Activated T-cell treated with anti-CD3 and anti-CD28 coated beads for 1 hour (primary cell): ENCODE measurements at regions not wholly inside any gene's neighbourhood (a gene's known extent, or its start where the extent isn't known, plus 50 kb on each side); places are given as distances from the start of the nearest gene placed in this dataset.

Experiments
- DNase-seq: peaks from one replicate; pipeline ENCODE4 v3.0.0-alpha.2; 2020; ENCODE audit warnings: low read depth

GRCh38 chr13:57918086-57918485 is 286.5 kb downstream of the PCDH17 start:
- DNase-seq: no peak

GRCh38 chr13:57918913-57919312 is 287.4 kb downstream of the PCDH17 start:
- DNase-seq: no peak

- no peak for DNase-seq
These were observed 293.7 kb downstream of the PCDH17 start for GRCh38 chr13:57925250-57925649.

- DNase-seq: no peak
These were observed 294.2 kb downstream of the PCDH17 start for GRCh38 chr13:57925751-57926150.

GRCh38 chr13:57932061-57932460 is 300.5 kb downstream of the PCDH17 start:
- DNase-seq: no peak

GRCh38 chr13:57933606-57934005 is 302.1 kb downstream of the PCDH17 start:
- DNase-seq: no peak

- no peak for DNase-seq
These were observed 304.4 kb downstream of the PCDH17 start for GRCh38 chr13:57935965-57936364.

- no peak for DNase-seq
These were observed 314.8 kb downstream of the PCDH17 start for GRCh38 chr13:57946361-57946760.

GRCh38 chr13:57948884-57949283 is 317.3 kb downstream of the PCDH17 start:
- DNase-seq: no peak

GRCh38 chr13:57969951-57970350 is 338.4 kb downstream of the PCDH17 start:
- no peak for DNase-seq

GRCh38 chr13:57970404-57970803 is 338.9 kb downstream of the PCDH17 start:
- DNase-seq: no peak

- DNase-seq: no peak
These were observed 351.2 kb downstream of the PCDH17 start for GRCh38 chr13:57982782-57983181.

- no peak for DNase-seq
These were observed 356.7 kb downstream of the PCDH17 start for GRCh38 chr13:57988276-57988675.

GRCh38 chr13:57991041-57991440 is 359.5 kb downstream of the PCDH17 start:
- no peak for DNase-seq

GRCh38 chr13:57992416-57992815 is 360.9 kb downstream of the PCDH17 start:
- DNase-seq: no peak

- no peak for DNase-seq
These were observed 365.2 kb downstream of the PCDH17 start for GRCh38 chr13:57996717-57997116.

GRCh38 chr13:58004751-58005150 is 373.2 kb downstream of the PCDH17 start:
- DNase-seq: no peak

GRCh38 chr13:58018020-58018419 is 386.5 kb downstream of the PCDH17 start:
- no peak for DNase-seq

GRCh38 chr13:58018865-58019264 is 387.3 kb downstream of the PCDH17 start:
- DNase-seq: no peak

GRCh38 chr13:58024103-58024502 is 392.6 kb downstream of the PCDH17 start:
- DNase-seq: no peak

- no peak for DNase-seq
These were observed 394.3 kb downstream of the PCDH17 start for GRCh38 chr13:58025821-58026220.

- no peak for DNase-seq
These were observed 401.3 kb downstream of the PCDH17 start for GRCh38 chr13:58032676-58033460.

- no peak for DNase-seq
These were observed 412.4 kb downstream of the PCDH17 start for GRCh38 chr13:58043971-58044370.

GRCh38 chr13:58048670-58049069 is 417.1 kb downstream of the PCDH17 start:
- DNase-seq: no peak
